ENCODE measurements at regions not wholly inside any gene's neighbourhood (a gene's known extent, or its start where the extent isn't known, plus 50 kb on each side); places are given as distances from the start of the nearest gene placed in this dataset.
"Not testable (repeated sequence)": the region's sequence is repeated elsewhere in the genome, so short reads cannot be mapped to it uniquely, and the experiment has no call there.

GRCh38 chr16:13463619-13464018 lies 456.3 kb upstream of the ERCC4 start:
- DNase-seq (ENCODE audit: low spot score): no peak

GRCh38 chr16:13471036-13471435 lies 448.9 kb upstream of the ERCC4 start:
- DNase-seq (ENCODE audit: low spot score): no peak

GRCh38 chr16:13478991-13479390 lies 441.0 kb upstream of the ERCC4 start:
- no peak for DNase-seq (ENCODE audit: low spot score)

- no peak for DNase-seq (ENCODE audit: low spot score)
Measured at GRCh38 chr16:13479549-13479948, 440.4 kb upstream of the ERCC4 start.

GRCh38 chr16:13480801-13481200 lies 439.2 kb upstream of the ERCC4 start:
- no peak for DNase-seq (ENCODE audit: low spot score)

- DNase-seq (ENCODE audit: low spot score): no peak
Measured at GRCh38 chr16:13483121-13483520, 436.8 kb upstream of the ERCC4 start.

GRCh38 chr16:13489416-13489815 lies 430.5 kb upstream of the ERCC4 start:
- not testable (repeated sequence) for DNase-seq (ENCODE audit: low spot score)

- DNase-seq (ENCODE audit: low spot score): no peak
Measured at GRCh38 chr16:13492046-13492445, 427.9 kb upstream of the ERCC4 start.

- DNase-seq (ENCODE audit: low spot score): no peak
Measured at GRCh38 chr16:13503960-13504635, 415.9 kb upstream of the ERCC4 start.

GRCh38 chr16:13507530-13507929 lies 412.4 kb upstream of the ERCC4 start:
- DNase-seq (ENCODE audit: low spot score): no peak

GRCh38 chr16:13510425-13511151 lies 409.4 kb upstream of the ERCC4 start:
- DNase-seq (ENCODE audit: low spot score): no peak

GRCh38 chr16:13517841-13518240 lies 402.1 kb upstream of the ERCC4 start:
- DNase-seq (ENCODE audit: low spot score): no peak

GRCh38 chr16:13519871-13520270 lies 400.1 kb upstream of the ERCC4 start:
- no peak for DNase-seq (ENCODE audit: low spot score)

GRCh38 chr16:13521356-13521755 lies 398.6 kb upstream of the ERCC4 start:
- DNase-seq (ENCODE audit: low spot score): no peak

- no peak for DNase-seq (ENCODE audit: low spot score)
Measured at GRCh38 chr16:13527332-13527731, 392.6 kb upstream of the ERCC4 start.

GRCh38 chr16:13528691-13529090 lies 391.3 kb upstream of the ERCC4 start:
- no peak for DNase-seq (ENCODE audit: low spot score)

- DNase-seq (ENCODE audit: low spot score): no peak
Measured at GRCh38 chr16:13529193-13529982, 390.6 kb upstream of the ERCC4 start.

GRCh38 chr16:13540771-13541170 lies 379.2 kb upstream of the ERCC4 start:
- no peak for DNase-seq (ENCODE audit: low spot score)

- DNase-seq (ENCODE audit: low spot score): no peak
Measured at GRCh38 chr16:13542284-13542683, 377.7 kb upstream of the ERCC4 start.

- DNase-seq (ENCODE audit: low spot score): no peak
Measured at GRCh38 chr16:13543850-13544249, 376.1 kb upstream of the ERCC4 start.

- DNase-seq (ENCODE audit: low spot score): no peak
Measured at GRCh38 chr16:13545271-13545670, 374.7 kb upstream of the ERCC4 start.

- no peak for DNase-seq (ENCODE audit: low spot score)
Measured at GRCh38 chr16:13550254-13550653, 369.7 kb upstream of the ERCC4 start.
